ENCODE measurements at regions not wholly inside any gene's neighbourhood (a gene's known extent, or its start where the extent isn't known, plus 50 kb on each side); places are given as distances from the start of the nearest gene placed in this dataset.

DNA sequence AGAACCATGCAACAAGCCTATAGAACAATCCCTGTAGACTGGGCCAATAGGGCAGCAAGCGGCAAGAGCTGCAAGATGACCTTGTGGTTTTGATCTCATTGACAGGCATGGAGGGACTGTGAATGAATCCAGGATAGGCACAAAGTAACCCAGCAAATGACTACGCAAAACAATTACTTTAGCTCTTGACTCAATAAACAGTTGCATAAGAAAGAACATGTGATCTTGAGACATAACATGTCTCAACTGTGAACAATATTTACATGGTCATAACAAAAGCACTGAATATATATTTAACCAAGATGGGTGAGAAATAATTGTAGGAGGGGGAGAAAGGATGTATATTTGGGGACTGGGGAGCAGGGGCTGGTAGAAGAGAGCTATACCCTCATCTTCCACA lies 313.7 kb upstream of the CDH5 start:
- H3K27me3 ChIP-seq, result no peaks in the 10 kb centered on the region
- H3K36me3 ChIP-seq, result no peaks in the 10 kb centered on the region
- no peak for TF ChIP-seq EP300 (IDR thresholded peaks at IDR 0.05)
- TF ChIP-seq, protein P1, sequence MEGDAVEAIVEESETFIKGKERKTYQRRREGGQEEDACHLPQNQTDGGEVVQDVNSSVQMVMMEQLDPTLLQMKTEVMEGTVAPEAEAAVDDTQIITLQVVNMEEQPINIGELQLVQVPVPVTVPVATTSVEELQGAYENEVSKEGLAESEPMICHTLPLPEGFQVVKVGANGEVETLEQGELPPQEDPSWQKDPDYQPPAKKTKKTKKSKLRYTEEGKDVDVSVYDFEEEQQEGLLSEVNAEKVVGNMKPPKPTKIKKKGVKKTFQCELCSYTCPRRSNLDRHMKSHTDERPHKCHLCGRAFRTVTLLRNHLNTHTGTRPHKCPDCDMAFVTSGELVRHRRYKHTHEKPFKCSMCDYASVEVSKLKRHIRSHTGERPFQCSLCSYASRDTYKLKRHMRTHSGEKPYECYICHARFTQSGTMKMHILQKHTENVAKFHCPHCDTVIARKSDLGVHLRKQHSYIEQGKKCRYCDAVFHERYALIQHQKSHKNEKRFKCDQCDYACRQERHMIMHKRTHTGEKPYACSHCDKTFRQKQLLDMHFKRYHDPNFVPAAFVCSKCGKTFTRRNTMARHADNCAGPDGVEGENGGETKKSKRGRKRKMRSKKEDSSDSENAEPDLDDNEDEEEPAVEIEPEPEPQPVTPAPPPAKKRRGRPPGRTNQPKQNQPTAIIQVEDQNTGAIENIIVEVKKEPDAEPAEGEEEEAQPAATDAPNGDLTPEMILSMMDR (IDR thresholded peaks at IDR 0.05), result no peak
- TF ChIP-seq POLR2A (IDR thresholded peaks at IDR 0.05), result no peak
- TF ChIP-seq POLR2AphosphoS5 (IDR thresholded peaks at IDR 0.05), result no peak
- H3K9me3 ChIP-seq, result no peaks in the 10 kb centered on the region
- no peaks in the 10 kb centered on the region for H3K4me1 ChIP-seq
- DNase-seq (ENCODE audit: low spot score in 2 of 2), result no peak
- H3K4me3 ChIP-seq, result no peak overlapping the region
- H3K27ac ChIP-seq, result no peak overlapping the region
- 85% methylated on average over 2 of the region's 2 CpGs for WGBS

GRCh38 chr16:66050991-66051390 lies 315.5 kb upstream of the CDH5 start:
- Histone ChIP-seq H3K27ac (no peak overlapping the region), H3K4me1 (no peaks in the 10 kb centered on the region), H3K36me3 (no peaks in the 10 kb centered on the region), H3K9me3 (no peaks in the 10 kb centered on the region), H3K4me3 (no peak overlapping the region), H3K27me3 (no peaks in the 10 kb centered on the region)
- TF ChIP-seq EP300 (IDR thresholded peaks at IDR 0.05) (no peak), POLR2A (IDR thresholded peaks at IDR 0.05) (no peak), POLR2AphosphoS5 (IDR thresholded peaks at IDR 0.05) (no peak)
- TF ChIP-seq, protein P1 (IDR thresholded peaks at IDR 0.05), result no peak
- no peak for DNase-seq (ENCODE audit: low spot score in 2 of 2)
- WGBS, result 81% methylated on average over 2 of the region's 2 CpGs

GRCh38 chr16:66049865-66050264 lies 316.6 kb upstream of the CDH5 start:
- no peaks in the 10 kb centered on the region for H3K4me1 ChIP-seq
- DNase-seq (ENCODE audit: low spot score in 2 of 2), result no peak
- no peaks in the 10 kb centered on the region for H3K36me3 ChIP-seq
- no peaks in the 10 kb centered on the region for H3K27me3 ChIP-seq
- 88% methylated on average over 4 of the region's 4 CpGs for whole genome bisulfite sequencing
- TF ChIP-seq POLR2AphosphoS5 (IDR thresholded peaks at IDR 0.05), result no peak
- TF ChIP-seq EP300 (IDR thresholded peaks at IDR 0.05), result no peak
- no peak for TF ChIP-seq POLR2A (IDR thresholded peaks at IDR 0.05)
- TF ChIP-seq, protein P1 (IDR thresholded peaks at IDR 0.05), result no peak
- no peak overlapping the region for H3K27ac ChIP-seq
- no peak overlapping the region for H3K4me3 ChIP-seq
- no peaks in the 10 kb centered on the region for H3K9me3 ChIP-seq

GRCh38 chr16:66045626-66046025 lies 320.9 kb upstream of the CDH5 start:
- DNase-seq (ENCODE audit: low spot score in 2 of 2), result peak in 1 of 2 donors; percentile 8
- no peaks in the 10 kb centered on the region for H3K9me3 ChIP-seq
- no peaks in the 10 kb centered on the region for H3K36me3 ChIP-seq
- H3K27me3 ChIP-seq, result no peaks in the 10 kb centered on the region
- H3K4me3 ChIP-seq, result no peak overlapping the region
- 96% methylated on average over 1 of the region's 1 CpG for WGBS
- TF ChIP-seq POLR2AphosphoS5 (IDR thresholded peaks at IDR 0.05) (no peak), EP300 (IDR thresholded peaks at IDR 0.05) (no peak), POLR2A (IDR thresholded peaks at IDR 0.05) (no peak)
- TF ChIP-seq, protein P1 (IDR thresholded peaks at IDR 0.05), result no peak
- no peaks in the 10 kb centered on the region for H3K4me1 ChIP-seq
- no peak overlapping the region for H3K27ac ChIP-seq

GRCh38 chr16:66044556-66044955 lies 321.9 kb upstream of the CDH5 start:
- Histone ChIP-seq H3K27me3 (no peaks in the 10 kb centered on the region), H3K4me3 (no peak overlapping the region), H3K9me3 (no peaks in the 10 kb centered on the region), H3K36me3 (no peaks in the 10 kb centered on the region), H3K27ac (no peak overlapping the region), H3K4me1 (no peaks in the 10 kb centered on the region)
- no peak for TF ChIP-seq POLR2A (IDR thresholded peaks at IDR 0.05)
- TF ChIP-seq, protein P1 (IDR thresholded peaks at IDR 0.05), result no peak
- no peak for TF ChIP-seq POLR2AphosphoS5 (IDR thresholded peaks at IDR 0.05)
- TF ChIP-seq EP300 (IDR thresholded peaks at IDR 0.05), result no peak
- DNase-seq (ENCODE audit: low spot score in 2 of 2), result no peak
- 79% methylated on average over 2 of the region's 2 CpGs for WGBS

Data from suprapubic skin (tissue), 4 donors.